Left lung (tissue), 4 donors: ENCODE measurements at regions not wholly inside any gene's neighbourhood (a gene's known extent, or its start where the extent isn't known, plus 50 kb on each side); places are given as distances from the start of the nearest gene placed in this dataset.
"Not testable (repeated sequence)": the region's sequence is repeated elsewhere in the genome, so short reads cannot be mapped to it uniquely, and the experiment has no call there.

Experiments used
- ATAC-seq: fragments of 200-7000 bp; cut with Tn5 transposase; one replicate; pipeline ENCODE4 v1.9.1; 2020; ENCODE audit warnings: moderate library complexity
- DNase-seq, 4 donors: peaks; one replicate each; pipeline ENCODE4 v3.0.0-alpha.2; 2013 to 2020
- H3K27ac ChIP-seq, 2 donors: fragments of 200-600 bp; sonication (generic) in 1 of 2; one replicate each; pipeline versions ENCODE4 v1.5.0 to v1.8.0; 2020 to 2021
- H3K27me3 ChIP-seq, 2 donors: fragments of 200-600 bp; sonication (generic) in 1 of 2; one replicate each; pipeline versions ENCODE4 v1.5.0 to v1.8.0; 2020 to 2021
- H3K36me3 ChIP-seq, 2 donors: fragments of 200-600 bp; sonication (generic) in 1 of 2; one replicate each; pipeline versions ENCODE4 v1.5.0 to v1.8.0; 2020 to 2021
- H3K4me1 ChIP-seq, 2 donors: fragments of 200-600 bp; one replicate each; pipeline ENCODE4 v1.8.0; 2021
- H3K4me3 ChIP-seq, 2 donors: fragments of 200-600 bp; sonication (generic) in 1 of 2; one replicate each; pipeline versions ENCODE4 v1.5.0 to v1.8.0; 2020 to 2021; ENCODE audit warnings: mild to moderate bottlenecking in 1 of 2
- H3K9me3 ChIP-seq, 2 donors: fragments of 200-600 bp; sonication (generic) in 1 of 2; one replicate each; pipeline versions ENCODE4 v1.5.0 to v1.8.0; 2020 to 2021
- CTCF ChIP-seq, 2 donors: fragments of 200-600 bp; sonication (generic) in 1 of 2; IDR thresholded peaks; one replicate each; pipeline versions ENCODE4 v1.5.0 to v1.8.0; 2021; ENCODE audit warnings: antibody characterized with exemption in 2 of 2
- intact Hi-C, 2 donors: fragments of 100-400 bp; cut with DNase I; formaldehyde crosslinking; loops; one replicate each; pipeline versions ENCODE4 v1.11.2 to v1.14.2; 2022
- donor health status: DM: no; HTN: yes; CAD: no.
- donor health status: DM: no; HTN: no; CAD: no.

- no peaks in the 10 kb centered on the region for H3K36me3 ChIP-seq
- ATAC-seq (no peak), DNase-seq (no peak)
- no peaks in the 10 kb centered on the region for H3K27me3 ChIP-seq
- no peak overlapping the region for H3K4me3 ChIP-seq
- no peak overlapping the region for H3K27ac ChIP-seq
- no peak for TF ChIP-seq CTCF (IDR thresholded peaks at IDR 0.05)
- intact Hi-C loops: no loop called here
- H3K9me3 ChIP-seq: peaks cover 0 to 4% of the 10 kb centered on the region in 2 donors
- H3K4me1 ChIP-seq: no peaks in the 10 kb centered on the region
Measured at GRCh38 chr4:127469542-127469941, 163.2 kb upstream of the INTU start.

- intact Hi-C loops: no loop called here
- ATAC-seq (no peak), DNase-seq (peak in 1 of 4 donors; percentile 66)
Measured at GRCh38 chr4:127469959-127470809, 162.6 kb upstream of the INTU start.

GRCh38 chr4:127478271-127478670 is 154.5 kb upstream of the INTU start:
- H3K4me3 ChIP-seq, H3K27me3 ChIP-seq, H3K4me1 ChIP-seq, intact Hi-C loops, H3K36me3 ChIP-seq, DNase-seq, ATAC-seq, H3K27ac ChIP-seq, H3K9me3 ChIP-seq: not testable (repeated sequence)

More at GRCh38 chr4:127469959-127470809, 162.6 kb upstream of the INTU start:
- Histone ChIP-seq H3K27me3 (no peaks in the 10 kb centered on the region), H3K4me3 (no peak overlapping the region), H3K27ac (no peak overlapping the region), H3K4me1 (no peaks in the 10 kb centered on the region), H3K9me3 (peaks cover 0 to 4% of the 10 kb centered on the region in 2 donors), H3K36me3 (no peaks in the 10 kb centered on the region)
- TF ChIP-seq CTCF (IDR thresholded peaks at IDR 0.05): no peak

- H3K27me3 ChIP-seq: no peaks in the 10 kb centered on the region
- intact Hi-C loops: no loop called here
- H3K4me1 ChIP-seq: no peaks in the 10 kb centered on the region
- ATAC-seq (peak; percentile 48), DNase-seq (peak in 2 of 4 donors; percentile 56 to 70)
- H3K27ac ChIP-seq: no peak overlapping the region
- peak in 1 of 2 donors; percentile 47 for TF ChIP-seq CTCF (IDR thresholded peaks at IDR 0.05)
- H3K4me3 ChIP-seq: no peak overlapping the region
- H3K9me3 ChIP-seq: peaks cover 0 to 2% of the 10 kb centered on the region in 2 donors
- no peaks in the 10 kb centered on the region for H3K36me3 ChIP-seq
Measured at GRCh38 chr4:127479031-127479622, 153.6 kb upstream of the INTU start.

- ATAC-seq (no peak), DNase-seq (no peak)
- Histone ChIP-seq H3K27me3 (no peaks in the 10 kb centered on the region), H3K4me3 (no peak overlapping the region), H3K27ac (no peak overlapping the region), H3K4me1 (no peaks in the 10 kb centered on the region), H3K9me3 (peaks cover 0 to 2% of the 10 kb centered on the region in 2 donors), H3K36me3 (no peaks in the 10 kb centered on the region)
- intact Hi-C loops: no loop called here
- no peak for TF ChIP-seq CTCF (IDR thresholded peaks at IDR 0.05)
Measured at GRCh38 chr4:127482049-127482448, 150.7 kb upstream of the INTU start.
